ENCODE measurements at regions not wholly inside any gene's neighbourhood (a gene's known extent, or its start where the extent isn't known, plus 50 kb on each side); places are given as distances from the start of the nearest gene placed in this dataset.

DNA sequence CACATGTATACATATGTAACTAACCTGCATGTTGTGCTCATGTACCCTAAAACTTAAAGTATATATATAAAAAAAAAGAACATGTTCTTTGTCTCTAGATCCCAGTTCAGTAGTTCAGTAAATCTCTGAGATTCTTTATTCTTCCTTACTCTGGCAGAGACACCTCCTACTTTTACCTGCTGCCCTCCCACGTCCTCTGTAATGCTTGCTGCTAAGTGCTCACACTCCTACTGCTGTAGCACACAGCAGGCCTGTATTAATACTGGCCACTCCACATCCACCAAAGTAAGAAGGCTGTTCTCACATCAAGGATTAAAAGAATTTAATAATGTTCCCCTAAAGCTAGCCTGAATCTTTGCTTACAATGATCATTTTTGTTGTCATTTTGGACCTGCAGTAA is 648.4 kb upstream of the EYS start:
- Histone ChIP-seq H2AK5ac (ENCODE audit: low read depth, low read length) (no peak overlapping the region), H3K36me3 (ENCODE audit: control insufficient read depth in 2 of 4, insufficient read depth in 4 of 4, low read length in 3 of 4) (no peaks in the 10 kb centered on the region), H2BK15ac (ENCODE audit: low read length) (no peak overlapping the region), H3K23me2 (ENCODE audit: low read depth, low read length) (no peaks in the 10 kb centered on the region), H4K5ac (ENCODE audit: insufficient read length, low read depth, low read length) (no peak overlapping the region), H3K4me2 (ENCODE audit: insufficient read depth in 1 of 2, low read depth in 2 of 2, low read length in 2 of 2) (no peak overlapping the region), H3K27me3 (replicated peaks in 1 of 4; ENCODE audit: control insufficient read depth in 3 of 4, extremely low read depth in 1 of 4, insufficient read depth in 3 of 4, low read length in 3 of 4) (no peaks in the 10 kb centered on the region), H2BK120ac (replicated peaks; ENCODE audit: low read depth, low read length) (no peak overlapping the region), H3K23ac (ENCODE audit: insufficient read length) (no peak overlapping the region), H4K20me1 (replicated peaks in 1 of 2; ENCODE audit: control insufficient read depth in 1 of 2, insufficient read depth in 2 of 2, low read length in 2 of 2) (no peaks in the 10 kb centered on the region), H3K14ac (ENCODE audit: insufficient read length) (no peak overlapping the region), H3K18ac (ENCODE audit: extremely low read depth, low read length) (no peak overlapping the region), H4K91ac (replicated peaks; ENCODE audit: insufficient read length, low read length) (no peak overlapping the region), H3K4me3 (ENCODE audit: extremely low read depth in 1 of 4, insufficient read depth in 2 of 4, low read depth in 3 of 4, low read length in 4 of 4) (no peak overlapping the region), H3K27ac (ENCODE audit: low read depth, low read length) (no peak overlapping the region), H3K79me2 (ENCODE audit: control insufficient read depth in 1 of 2, insufficient read depth in 2 of 2, low read length in 2 of 2) (no peaks in the 10 kb centered on the region), H3K4ac (replicated peaks; ENCODE audit: insufficient read length, low read depth, low read length) (no peak overlapping the region), H3K4me1 (replicated peaks in 1 of 4; ENCODE audit: control insufficient read depth in 3 of 4, insufficient read depth in 4 of 4, low read length in 3 of 4) (no peaks in the 10 kb centered on the region), H3K9me3 (ENCODE audit: insufficient read depth in 2 of 2, low read depth in 1 of 2, low read length in 1 of 2) (no peaks in the 10 kb centered on the region), H3K56ac (replicated peaks; ENCODE audit: insufficient read length, low read depth, low read length) (no peak overlapping the region), H2BK5ac (ENCODE audit: low read depth, low read length) (no peak overlapping the region), H3K9ac (replicated peaks in 1 of 4; ENCODE audit: extremely low read depth in 1 of 4, low read depth in 3 of 4, low read length in 3 of 4) (no peak overlapping the region), H2BK12ac (ENCODE audit: low read depth, low read length) (no peak overlapping the region), H2AFZ (ENCODE audit: low read length) (no peak overlapping the region), H4K8ac (ENCODE audit: extremely low read depth, insufficient read depth, low read length) (no peak overlapping the region), H3K79me1 (ENCODE audit: low read depth, low read length) (no peaks in the 10 kb centered on the region), H2BK20ac (ENCODE audit: low read length) (no peak overlapping the region)
- ChIA-PET CTCF (ENCODE audit: partially characterized antibody) (no interaction called here), POLR2A (ENCODE audit: partially characterized antibody) (no interaction called here)
- FAIRE-seq = no peak
- 81% methylated on average over 1 of the region's 1 CpG; no CpG with 5 or more reads in 1 of the 2 experiments for WGBS, 2 experiments (ENCODE audit: extremely low coverage in 1 of 2, insufficient coverage in 1 of 2, insufficient read length in 1 of 2, insufficient replicate concordance in 2 of 2, low coverage in 1 of 2, low lambda C conversion rate in 2 of 2, missing lambda C conversion rate in 1 of 2)
- DNase-seq (ENCODE audit: low read depth in 1 of 2, low spot score in 2 of 2) = no peak
- TF ChIP-seq CREB1 (IDR thresholded peaks at IDR 0.05) = no peak
- TF ChIP-seq CHD1 (IDR thresholded peaks at IDR 0.05; ENCODE audit: low read depth, low read length) = no peak
- TF ChIP-seq, protein P1, sequence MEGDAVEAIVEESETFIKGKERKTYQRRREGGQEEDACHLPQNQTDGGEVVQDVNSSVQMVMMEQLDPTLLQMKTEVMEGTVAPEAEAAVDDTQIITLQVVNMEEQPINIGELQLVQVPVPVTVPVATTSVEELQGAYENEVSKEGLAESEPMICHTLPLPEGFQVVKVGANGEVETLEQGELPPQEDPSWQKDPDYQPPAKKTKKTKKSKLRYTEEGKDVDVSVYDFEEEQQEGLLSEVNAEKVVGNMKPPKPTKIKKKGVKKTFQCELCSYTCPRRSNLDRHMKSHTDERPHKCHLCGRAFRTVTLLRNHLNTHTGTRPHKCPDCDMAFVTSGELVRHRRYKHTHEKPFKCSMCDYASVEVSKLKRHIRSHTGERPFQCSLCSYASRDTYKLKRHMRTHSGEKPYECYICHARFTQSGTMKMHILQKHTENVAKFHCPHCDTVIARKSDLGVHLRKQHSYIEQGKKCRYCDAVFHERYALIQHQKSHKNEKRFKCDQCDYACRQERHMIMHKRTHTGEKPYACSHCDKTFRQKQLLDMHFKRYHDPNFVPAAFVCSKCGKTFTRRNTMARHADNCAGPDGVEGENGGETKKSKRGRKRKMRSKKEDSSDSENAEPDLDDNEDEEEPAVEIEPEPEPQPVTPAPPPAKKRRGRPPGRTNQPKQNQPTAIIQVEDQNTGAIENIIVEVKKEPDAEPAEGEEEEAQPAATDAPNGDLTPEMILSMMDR (IDR thresholded peaks at IDR 0.05; ENCODE audit: control extremely low read depth in 1 of 3, insufficient read depth in 1 of 3, low read depth in 1 of 3, low read length in 3 of 3) = no peak
- no peak for TF ChIP-seq HDAC2 (IDR thresholded peaks at IDR 0.05; ENCODE audit: borderline replicate concordance in 1 of 2, low read depth in 2 of 2, low read length in 2 of 2)
- no peak for TF ChIP-seq CBX8 (IDR thresholded peaks at IDR 0.05; ENCODE audit: borderline replicate concordance, low read depth, low read length)

Data from H1 (cell line).